ENCODE measurements at regions not wholly inside any gene's neighbourhood (a gene's known extent, or its start where the extent isn't known, plus 50 kb on each side); places are given as distances from the start of the nearest gene placed in this dataset.

DNA sequence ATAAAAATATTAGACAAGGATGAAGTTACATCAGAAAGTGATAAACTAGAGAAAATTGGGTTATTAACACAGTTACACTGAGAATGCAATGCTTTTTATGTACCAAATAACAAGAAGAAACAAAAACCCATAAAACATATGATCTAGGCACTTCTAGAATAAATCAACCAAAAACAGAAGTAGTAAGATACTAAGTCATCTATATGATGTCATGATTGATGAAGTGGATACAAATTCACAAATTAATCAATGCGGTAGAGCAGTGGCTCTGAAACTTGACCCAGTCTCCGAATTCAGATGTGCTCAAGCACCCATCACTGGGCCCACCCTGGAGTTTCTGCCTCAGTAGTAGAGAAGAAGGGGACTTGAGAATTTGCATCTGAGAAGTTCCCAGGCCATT is 112.1 kb upstream of the SSTR4 start:
- ATAC-seq (ENCODE audit: low read depth) (no peak), DNase-seq (no peak)
- H3K27ac ChIP-seq (ENCODE audit: insufficient read depth, low read length): no peak overlapping the region
- WGBS, 2 experiments (ENCODE audit: extremely low coverage in 2 of 2, insufficient read length in 1 of 2): no CpG with 5 or more reads among the region's 2 CpGs
- H4K5ac ChIP-seq (ENCODE audit: low read depth, low read length): no peak overlapping the region
- no peaks in the 10 kb centered on the region for H4K20me1 ChIP-seq (ENCODE audit: insufficient read depth, low read length)
- POLR2A ChIA-PET (ENCODE audit: unreplicated experiment): no interaction called here
- H4K8ac ChIP-seq (ENCODE audit: low read depth in 2 of 2, low read length in 2 of 2): no peak overlapping the region
- intact Hi-C loops (cut with micrococcal nuclease) (no loop called here), dilution Hi-C loops (cut with HindIII; ENCODE audit: low sequenced_read_pairs, unreplicated experiment) (no loop called here), in situ Hi-C loops (cut with MboI; ENCODE audit: low sequenced_read_pairs) (no loop called here)
- no peak overlapping the region for H3K14ac ChIP-seq (replicated peaks; ENCODE audit: low read depth, low read length)
- H3K4ac ChIP-seq (ENCODE audit: low read depth, low read length): no peak overlapping the region
- no TSS peak for BruUV-seq (replicated peaks)
- H2AFZ ChIP-seq (replicated peaks; ENCODE audit: low read length, poor library complexity): no peak overlapping the region
- H2BK15ac ChIP-seq (ENCODE audit: low read depth, low read length): no peak overlapping the region
- H2BK5ac ChIP-seq (ENCODE audit: low read depth, low read length, poor library complexity, severe bottlenecking): no peak overlapping the region
- no peak overlapping the region for H3K4me2 ChIP-seq (ENCODE audit: low read depth, low read length)
- no peaks in the 10 kb centered on the region for H3K9me1 ChIP-seq (ENCODE audit: insufficient read depth, low read length)
- no peak overlapping the region for H3K18ac ChIP-seq (ENCODE audit: low read depth, low read length)
- H3K36me3 ChIP-seq (ENCODE audit: control insufficient read depth, insufficient read depth, low read length): no peaks in the 10 kb centered on the region
- H3K9ac ChIP-seq (ENCODE audit: low read depth, low read length): no peak overlapping the region
- no peak overlapping the region for H2AK9ac ChIP-seq (replicated peaks; ENCODE audit: low read depth, low read length, poor library complexity)
- no peak overlapping the region for H2BK120ac ChIP-seq (ENCODE audit: low read depth, low read length)
- H3K56ac ChIP-seq (ENCODE audit: extremely low read depth, insufficient read depth, low read length): no peak overlapping the region
- no peaks in the 10 kb centered on the region for H3K9me3 ChIP-seq (ENCODE audit: control insufficient read depth, insufficient read depth, low read length)
- H3K23ac ChIP-seq (ENCODE audit: low read depth, low read length): no peak overlapping the region
- no peak overlapping the region for H2AK5ac ChIP-seq (ENCODE audit: low read depth, low read length)
- H3K4me1 ChIP-seq (ENCODE audit: control insufficient read depth, insufficient read depth, low read length): 0 out of 2 replicates have a peak, but pooled peaks cover 2% of the 10 kb centered on the region
- H3K4me3 ChIP-seq (ENCODE audit: insufficient read depth, low read depth, low read length): no peak overlapping the region
- H3K79me1 ChIP-seq (ENCODE audit: low read depth in 1 of 2, low read length in 2 of 2): no peaks in the 10 kb centered on the region
- no peak overlapping the region for H2BK20ac ChIP-seq (ENCODE audit: low read depth, low read length)
- TF ChIP-seq MAFK (IDR thresholded peaks at IDR 0.05; ENCODE audit: low read depth, low read length) (no peak), RFX5 (IDR thresholded peaks at IDR 0.05; ENCODE audit: low read depth, low read length) (no peak), BHLHE40 (IDR thresholded peaks at IDR 0.05; ENCODE audit: low read depth, low read length) (no peak), POLR2A (IDR thresholded peaks at IDR 0.05; ENCODE audit: low read depth, low read length) (no peak), NFE2L2 (IDR thresholded peaks at IDR 0.05; ENCODE audit: low read depth, low read length) (no peak), SMC3 (IDR thresholded peaks at IDR 0.05; ENCODE audit: low read depth, low read length) (no peak), MAZ (IDR thresholded peaks at IDR 0.05; ENCODE audit: borderline replicate concordance, low read depth, low read length) (no peak), CHD1 (IDR thresholded peaks at IDR 0.05; ENCODE audit: low read depth, low read length) (no peak), FOS (IDR thresholded peaks at IDR 0.05; ENCODE audit: low read depth, low read length) (no peak)
- TF ChIP-seq, protein P1, sequence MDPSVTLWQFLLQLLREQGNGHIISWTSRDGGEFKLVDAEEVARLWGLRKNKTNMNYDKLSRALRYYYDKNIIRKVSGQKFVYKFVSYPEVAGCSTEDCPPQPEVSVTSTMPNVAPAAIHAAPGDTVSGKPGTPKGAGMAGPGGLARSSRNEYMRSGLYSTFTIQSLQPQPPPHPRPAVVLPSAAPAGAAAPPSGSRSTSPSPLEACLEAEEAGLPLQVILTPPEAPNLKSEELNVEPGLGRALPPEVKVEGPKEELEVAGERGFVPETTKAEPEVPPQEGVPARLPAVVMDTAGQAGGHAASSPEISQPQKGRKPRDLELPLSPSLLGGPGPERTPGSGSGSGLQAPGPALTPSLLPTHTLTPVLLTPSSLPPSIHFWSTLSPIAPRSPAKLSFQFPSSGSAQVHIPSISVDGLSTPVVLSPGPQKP (IDR thresholded peaks at IDR 0.05; ENCODE audit: borderline replicate concordance, low read depth, low read length): no peak
- peaks cover 9% of the 10 kb centered on the region; the same call in 1 of the 2 replicates for H3K27me3 ChIP-seq (ENCODE audit: control insufficient read depth, insufficient read depth, low read length)
- CTCF ChIA-PET: no interaction called here
- no peak overlapping the region for H4K91ac ChIP-seq (ENCODE audit: insufficient read depth, low read depth, low read length)
